Loucy (cell line): ENCODE measurements at regions not wholly inside any gene's neighbourhood (a gene's known extent, or its start where the extent isn't known, plus 50 kb on each side); places are given as distances from the start of the nearest gene placed in this dataset.

Experiments used
- EZH2phosphoT487 ChIP-seq: fragments of 200-600 bp; IDR thresholded peaks from 2 replicates; pipeline ENCODE4 v1.6.1; 2018; ENCODE audit warnings: antibody characterized with exemption, mild to moderate bottlenecking, moderate library complexity, borderline replicate concordance
- TF ChIP-seq, protein P1 (sequence below): fragments of 200-600 bp; sonication (generic); conservative IDR thresholded peaks from 2 replicates; pipeline ENCODE4 v1.5.1; 2014; ENCODE audit warnings: mild to moderate bottlenecking, antibody characterized with exemption, low read length

DNA sequence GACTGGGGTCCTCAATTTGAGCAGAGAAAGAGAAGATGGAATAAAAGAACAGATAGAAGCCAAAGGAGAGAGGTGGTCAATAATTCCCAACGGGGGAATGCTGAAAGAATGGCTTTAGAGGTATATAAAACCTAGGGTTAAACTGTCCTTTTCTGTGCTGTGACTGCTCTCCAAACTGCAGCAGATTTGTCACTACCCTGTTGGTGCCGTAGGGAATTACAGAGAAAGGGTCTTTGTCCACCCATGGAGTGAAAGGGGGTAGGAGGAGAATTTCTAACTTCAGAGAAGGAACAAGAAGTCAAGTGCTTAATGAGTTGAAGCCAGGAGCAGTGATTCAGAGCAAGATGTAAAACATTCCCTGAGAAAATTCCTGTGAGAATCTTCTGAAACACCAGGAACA, 486.5 kb downstream of the NUP35 start:
- TF ChIP-seq, protein P1, sequence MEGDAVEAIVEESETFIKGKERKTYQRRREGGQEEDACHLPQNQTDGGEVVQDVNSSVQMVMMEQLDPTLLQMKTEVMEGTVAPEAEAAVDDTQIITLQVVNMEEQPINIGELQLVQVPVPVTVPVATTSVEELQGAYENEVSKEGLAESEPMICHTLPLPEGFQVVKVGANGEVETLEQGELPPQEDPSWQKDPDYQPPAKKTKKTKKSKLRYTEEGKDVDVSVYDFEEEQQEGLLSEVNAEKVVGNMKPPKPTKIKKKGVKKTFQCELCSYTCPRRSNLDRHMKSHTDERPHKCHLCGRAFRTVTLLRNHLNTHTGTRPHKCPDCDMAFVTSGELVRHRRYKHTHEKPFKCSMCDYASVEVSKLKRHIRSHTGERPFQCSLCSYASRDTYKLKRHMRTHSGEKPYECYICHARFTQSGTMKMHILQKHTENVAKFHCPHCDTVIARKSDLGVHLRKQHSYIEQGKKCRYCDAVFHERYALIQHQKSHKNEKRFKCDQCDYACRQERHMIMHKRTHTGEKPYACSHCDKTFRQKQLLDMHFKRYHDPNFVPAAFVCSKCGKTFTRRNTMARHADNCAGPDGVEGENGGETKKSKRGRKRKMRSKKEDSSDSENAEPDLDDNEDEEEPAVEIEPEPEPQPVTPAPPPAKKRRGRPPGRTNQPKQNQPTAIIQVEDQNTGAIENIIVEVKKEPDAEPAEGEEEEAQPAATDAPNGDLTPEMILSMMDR = no peak
- no peak for TF ChIP-seq EZH2phosphoT487
